Testis (tissue), 2 donors: ENCODE measurements at regions not wholly inside any gene's neighbourhood (a gene's known extent, or its start where the extent isn't known, plus 50 kb on each side); places are given as distances from the start of the nearest gene placed in this dataset.
"Not testable (repeated sequence)": the region's sequence is repeated elsewhere in the genome, so short reads cannot be mapped to it uniquely, and the experiment has no call there.

ENCODE experiments used
- DNase-seq: peaks from one replicate; pipeline ENCODE4 v3.0.0-alpha.2; 2019
- H3K27ac ChIP-seq, 2 donors: fragments of 200-600 bp; sonication (generic); one replicate each; pipeline ENCODE4 v1.5.1; 2019
- H3K27me3 ChIP-seq: fragments of 200-600 bp; sonication (generic); one replicate; pipeline ENCODE4 v1.5.1; 2019
- H3K36me3 ChIP-seq: fragments of 200-600 bp; sonication (generic); one replicate; pipeline ENCODE4 v1.5.1; 2017; ENCODE audit warnings: low read depth; ENCODE audit errors: missing control alignments
- H3K4me1 ChIP-seq: fragments of 200-600 bp; sonication (generic); one replicate; pipeline ENCODE4 v1.5.1; 2019
- H3K4me3 ChIP-seq, 2 donors: fragments of 200-600 bp; sonication (generic); one replicate each; pipeline ENCODE4 v1.5.1; 2017 to 2019
- H3K9me3 ChIP-seq: fragments of 200-600 bp; sonication (generic); one replicate; pipeline ENCODE4 v1.5.1; 2017
- POLR2A ChIP-seq: fragments of 450-650 bp; IDR thresholded peaks from one replicate; pipeline ENCODE4 v1.6.1; 2017; ENCODE audit warnings: antibody characterized with exemption, mild to moderate bottlenecking, moderate library complexity
- WGBS, 2 donors: methylation state at CpG; one replicate each; pipeline ENCODE4 v1.1.5; 2018; 5-methylcytosine and 5-hydroxymethylcytosine counted together
- intact Hi-C: fragments of 100-400 bp; cut with DNase I; formaldehyde crosslinking; loops from one replicate; pipeline ENCODE4 v1.15.1; 2023; ENCODE audit warnings: low total_unique reads
- TF ChIP-seq, protein P1 (sequence below), 3 experiments: fragments of 450-650 bp in 2 of 3; fragments of 200-600 bp in 1 of 3; sonication (generic) in 1 of 3; IDR thresholded peaks; one replicate each; pipeline ENCODE4 v1.5.1; 2016 to 2019; ENCODE audit warnings: antibody characterized with exemption in 3 of 3, mild to moderate bottlenecking in 2 of 3, moderate library complexity in 1 of 3

DNA sequence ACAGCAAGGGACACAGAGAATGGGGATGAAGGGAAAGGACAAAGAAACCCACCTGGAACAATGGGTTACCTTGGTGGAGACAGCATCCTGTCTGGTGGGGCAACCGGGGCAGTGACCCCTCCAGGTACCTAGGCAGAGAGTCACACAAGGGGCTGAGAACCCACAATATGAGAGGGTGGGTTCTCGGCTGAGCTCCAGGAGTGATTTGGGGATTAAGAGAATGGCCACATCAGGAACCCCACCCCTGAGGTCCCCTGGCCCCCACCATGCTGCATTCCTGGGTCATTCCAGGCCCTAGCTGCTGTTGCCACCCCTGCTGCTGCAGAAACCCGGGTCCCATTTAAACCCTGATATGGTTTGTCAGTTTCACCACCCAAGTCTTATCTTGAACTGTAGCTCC is 172.3 kb downstream of the RTP5 start:
- TF ChIP-seq, protein P1, sequence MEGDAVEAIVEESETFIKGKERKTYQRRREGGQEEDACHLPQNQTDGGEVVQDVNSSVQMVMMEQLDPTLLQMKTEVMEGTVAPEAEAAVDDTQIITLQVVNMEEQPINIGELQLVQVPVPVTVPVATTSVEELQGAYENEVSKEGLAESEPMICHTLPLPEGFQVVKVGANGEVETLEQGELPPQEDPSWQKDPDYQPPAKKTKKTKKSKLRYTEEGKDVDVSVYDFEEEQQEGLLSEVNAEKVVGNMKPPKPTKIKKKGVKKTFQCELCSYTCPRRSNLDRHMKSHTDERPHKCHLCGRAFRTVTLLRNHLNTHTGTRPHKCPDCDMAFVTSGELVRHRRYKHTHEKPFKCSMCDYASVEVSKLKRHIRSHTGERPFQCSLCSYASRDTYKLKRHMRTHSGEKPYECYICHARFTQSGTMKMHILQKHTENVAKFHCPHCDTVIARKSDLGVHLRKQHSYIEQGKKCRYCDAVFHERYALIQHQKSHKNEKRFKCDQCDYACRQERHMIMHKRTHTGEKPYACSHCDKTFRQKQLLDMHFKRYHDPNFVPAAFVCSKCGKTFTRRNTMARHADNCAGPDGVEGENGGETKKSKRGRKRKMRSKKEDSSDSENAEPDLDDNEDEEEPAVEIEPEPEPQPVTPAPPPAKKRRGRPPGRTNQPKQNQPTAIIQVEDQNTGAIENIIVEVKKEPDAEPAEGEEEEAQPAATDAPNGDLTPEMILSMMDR (IDR thresholded peaks at IDR 0.05), result no peak
- no peak for TF ChIP-seq POLR2A
- DNase-seq, result no peak
- H3K27me3 ChIP-seq, result no peaks in the 10 kb centered on the region
- WGBS, 2 donors, result 92% methylated on average over 3 of the region's 3 CpGs; no CpG with 5 or more reads in 1 of the 2 donors
- H3K36me3 ChIP-seq, result no peaks in the 10 kb centered on the region
- H3K4me3 ChIP-seq, result no peak overlapping the region
- no peaks in the 10 kb centered on the region for H3K4me1 ChIP-seq
- no peak overlapping the region for H3K27ac ChIP-seq
- no peaks in the 10 kb centered on the region for H3K9me3 ChIP-seq
- intact Hi-C loops, result no loop called here

DNA sequence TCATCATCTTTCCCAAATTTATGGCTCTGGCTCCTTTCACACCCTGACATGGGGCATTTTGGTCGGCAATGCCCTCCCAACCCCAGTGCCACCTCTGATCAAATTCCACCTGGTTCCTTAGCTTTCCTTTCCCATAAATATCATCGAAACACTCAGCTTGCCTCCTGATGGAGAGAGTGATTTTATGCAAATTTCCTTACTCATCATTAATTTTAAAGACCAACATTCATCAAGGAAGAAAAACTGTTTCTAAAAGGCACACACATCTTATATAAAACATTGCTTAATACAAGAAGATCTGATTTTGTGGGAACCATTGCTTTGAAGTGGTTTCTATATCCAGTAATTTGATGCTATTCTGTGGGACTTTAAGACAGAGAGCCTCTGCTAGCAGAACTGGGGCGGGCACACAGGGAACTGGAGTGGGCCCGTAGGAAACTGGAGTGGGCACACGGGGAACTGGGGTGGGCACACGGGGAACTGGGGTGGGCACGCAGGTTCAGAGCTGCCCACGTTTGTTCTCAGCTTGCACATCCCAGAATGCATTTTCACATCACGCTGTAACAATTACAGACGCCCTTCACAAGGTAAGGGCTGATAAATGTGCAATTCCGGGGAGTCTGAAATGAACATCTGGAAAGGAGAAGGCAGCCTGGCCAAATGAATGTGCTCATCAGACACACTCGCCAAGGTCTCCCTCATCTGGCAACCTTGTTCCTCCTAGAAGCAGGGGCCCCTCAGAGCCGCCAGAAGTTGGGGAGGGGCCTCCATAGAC is 174.2 kb downstream of the RTP5 start:
- intact Hi-C loops, result no loop called here
- H3K4me1 ChIP-seq, result no peaks in the 10 kb centered on the region
- H3K9me3 ChIP-seq, result no peaks in the 10 kb centered on the region
- H3K27me3 ChIP-seq, result no peaks in the 10 kb centered on the region
- H3K27ac ChIP-seq, result no peak overlapping the region
- DNase-seq, result no peak
- TF ChIP-seq, protein P1 (IDR thresholded peaks at IDR 0.05), result no peak
- no peak for TF ChIP-seq POLR2A
- H3K36me3 ChIP-seq, result no peaks in the 10 kb centered on the region
- no peak overlapping the region for H3K4me3 ChIP-seq
- 36 to 44% methylated on average over 13 of the region's 13 CpGs for WGBS, 2 donors

DNA sequence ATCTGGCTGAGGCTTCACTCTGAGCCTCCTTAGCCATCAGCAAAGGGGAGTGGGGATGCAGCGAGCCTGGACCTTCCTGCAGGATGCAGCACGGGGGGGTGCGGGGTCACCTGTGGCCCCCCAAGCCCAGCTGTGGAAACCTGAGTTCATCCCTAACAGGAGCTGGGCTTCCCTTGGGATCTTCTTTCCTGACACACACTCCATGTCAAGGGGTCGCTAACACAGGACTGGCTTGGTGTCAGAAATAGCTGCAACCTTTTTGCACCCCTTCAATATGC is 174.7 kb downstream of the RTP5 start:
- DNase-seq, result no peak
- intact Hi-C loops, result no loop called here
- Histone ChIP-seq H3K4me1 (no peaks in the 10 kb centered on the region), H3K4me3 (no peak overlapping the region), H3K9me3 (no peaks in the 10 kb centered on the region), H3K36me3 (no peaks in the 10 kb centered on the region), H3K27ac (no peak overlapping the region), H3K27me3 (no peaks in the 10 kb centered on the region)
- 23 to 66% methylated on average over 2 to 4 of the region's 4 CpGs for WGBS, 2 donors
- TF ChIP-seq, protein P1 (IDR thresholded peaks at IDR 0.05), result no peak
- TF ChIP-seq POLR2A, result no peak

DNA sequence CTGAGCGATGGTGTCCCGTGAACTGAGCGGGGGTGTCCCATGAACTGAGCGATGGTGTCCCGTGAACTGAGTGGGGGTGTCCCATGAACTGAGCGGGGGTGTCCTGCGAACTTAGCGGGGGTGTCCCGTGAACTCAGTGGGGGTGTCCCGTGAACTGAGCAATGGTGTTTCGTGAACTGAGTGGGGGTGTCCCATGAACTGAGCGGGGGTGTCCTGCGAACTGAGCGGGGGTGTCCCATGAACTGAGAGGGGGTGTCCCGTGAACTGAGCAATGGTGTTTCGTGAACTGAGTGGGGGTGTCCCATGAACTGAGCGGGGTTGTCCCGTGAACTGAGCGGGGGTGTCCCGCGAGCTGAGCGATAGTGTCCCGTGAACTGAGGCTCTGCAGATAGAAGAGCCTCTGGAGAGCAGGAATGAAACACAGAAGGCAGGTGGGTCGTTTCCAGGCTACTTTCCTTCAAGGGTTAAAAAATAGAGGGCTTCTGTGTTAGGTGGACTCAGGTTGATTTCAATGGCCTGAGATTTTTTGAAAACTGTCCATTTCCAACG is 176.1 kb downstream of the RTP5 start:
- intact Hi-C loops, H3K27me3 ChIP-seq, H3K9me3 ChIP-seq, DNase-seq, H3K4me1 ChIP-seq, H3K36me3 ChIP-seq, H3K4me3 ChIP-seq, H3K27ac ChIP-seq: not testable (repeated sequence)
- 72 to 75% methylated on average over 13 to 25 of the region's 25 CpGs for WGBS, 2 donors

DNA sequence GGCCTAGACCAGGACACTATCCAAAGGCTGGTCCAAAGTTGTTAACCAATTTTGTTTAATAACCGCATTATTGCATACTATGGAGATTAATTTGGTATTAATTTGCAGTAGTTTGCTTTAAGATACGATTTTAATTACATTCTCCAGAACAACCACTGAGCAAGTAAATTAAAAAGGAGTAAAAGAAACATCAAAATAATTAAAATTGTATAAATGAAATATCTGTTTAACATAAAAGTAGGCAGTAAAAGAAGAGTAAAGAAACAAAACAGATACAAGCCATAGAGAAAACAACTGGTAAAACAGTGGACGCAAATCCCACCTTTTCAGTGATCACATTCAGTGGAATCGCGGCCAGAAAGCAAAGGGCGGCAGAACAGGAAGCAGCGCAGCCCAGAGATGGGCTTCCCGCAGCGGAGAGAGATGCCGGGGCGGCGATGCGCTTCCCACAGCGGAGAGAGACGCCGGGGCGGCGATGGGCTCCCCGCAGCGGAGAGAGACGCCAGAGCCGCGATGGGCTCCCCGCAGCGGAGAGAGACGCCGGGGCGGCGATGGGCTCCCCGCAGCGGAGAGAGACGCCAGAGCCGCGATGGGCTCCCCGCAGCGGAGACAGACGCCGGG is 176.8 kb downstream of the RTP5 start:
- no peak for TF ChIP-seq POLR2A
- TF ChIP-seq, protein P1 (IDR thresholded peaks at IDR 0.05), result no peak
- Histone ChIP-seq H3K27ac (no peak overlapping the region), H3K4me1 (no peaks in the 10 kb centered on the region), H3K27me3 (no peaks in the 10 kb centered on the region), H3K9me3 (no peaks in the 10 kb centered on the region), H3K36me3 (no peaks in the 10 kb centered on the region), H3K4me3 (peak overlapping the region in 1 of 2 donors; percentile 24)
- WGBS, 2 donors, result 44 to 55% methylated on average over 11 to 24 of the region's 38 CpGs
- intact Hi-C loops, result no loop called here
- DNase-seq, result no peak
